ENCODE measurements at regions not wholly inside any gene's neighbourhood (a gene's known extent, or its start where the extent isn't known, plus 50 kb on each side); places are given as distances from the start of the nearest gene placed in this dataset.

DNA sequence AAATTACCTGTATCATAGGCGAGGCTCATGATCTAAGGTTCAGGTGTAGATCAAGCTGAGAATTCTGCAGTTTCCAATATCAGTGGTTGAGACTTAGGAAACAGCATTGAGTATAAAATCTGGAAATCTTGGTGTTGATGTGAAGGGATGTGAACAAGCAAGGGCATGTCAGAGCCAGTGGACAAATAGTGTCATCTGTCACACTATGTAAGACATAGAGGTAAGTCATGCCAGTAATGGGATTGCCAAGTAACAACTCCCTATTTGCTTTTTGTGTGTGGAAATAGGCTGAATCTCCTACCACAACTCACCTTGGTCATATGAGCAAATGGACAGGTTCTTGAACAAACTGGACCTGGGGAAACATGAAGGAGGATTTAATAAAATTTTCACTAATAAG, 334.5 kb upstream of the EMCN start:
- FAIRE-seq (no peak), DNase-seq (ENCODE audit: low spot score in 2 of 2) (no peak)

DNA sequence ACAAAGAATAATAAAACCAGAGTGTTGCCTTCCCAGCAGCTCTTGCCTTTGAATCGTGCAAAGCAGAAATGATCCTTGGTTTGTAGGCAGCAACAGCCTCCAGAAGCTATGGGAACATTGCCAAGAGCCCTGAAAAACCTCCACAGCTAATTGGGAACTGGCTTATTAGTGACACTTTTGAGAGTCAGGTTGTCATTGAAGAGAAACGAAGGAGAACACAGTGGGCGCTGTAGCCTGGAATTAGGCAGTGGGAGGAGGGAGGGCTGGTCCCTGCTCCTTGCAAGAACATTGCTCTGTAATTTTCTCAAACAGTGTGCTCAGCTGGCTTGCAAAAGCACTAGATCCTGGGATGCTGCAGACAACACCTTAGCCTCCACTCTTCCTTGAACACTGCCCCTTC, 331.5 kb upstream of the EMCN start:
- DNase-seq (ENCODE audit: low spot score in 2 of 2) = no peak

DNA sequence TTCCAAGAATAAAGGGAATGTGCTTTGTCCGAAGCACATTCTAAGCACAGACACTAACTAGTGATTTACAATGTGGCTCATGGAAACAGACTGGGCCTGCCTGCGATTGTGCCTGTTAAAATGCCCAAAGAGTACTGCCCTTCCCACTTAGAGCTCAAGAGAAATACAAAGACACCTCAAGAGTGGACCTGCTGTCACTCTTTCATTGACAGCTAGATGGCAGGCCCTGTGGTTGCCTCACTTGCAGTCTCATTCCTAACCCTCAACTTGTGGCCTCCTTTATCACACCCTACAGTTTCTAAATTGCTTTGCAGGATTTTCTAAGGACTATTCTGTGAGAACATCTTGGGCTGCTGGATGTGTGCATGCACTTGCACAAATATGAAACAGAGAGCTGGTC, 331.0 kb upstream of the EMCN start:
- DNase-seq (ENCODE audit: low spot score in 2 of 2) (no peak), FAIRE-seq (no peak)

More for the DNA sequence above, 331.5 kb upstream of the EMCN start:
- no peak for FAIRE-seq

DNA sequence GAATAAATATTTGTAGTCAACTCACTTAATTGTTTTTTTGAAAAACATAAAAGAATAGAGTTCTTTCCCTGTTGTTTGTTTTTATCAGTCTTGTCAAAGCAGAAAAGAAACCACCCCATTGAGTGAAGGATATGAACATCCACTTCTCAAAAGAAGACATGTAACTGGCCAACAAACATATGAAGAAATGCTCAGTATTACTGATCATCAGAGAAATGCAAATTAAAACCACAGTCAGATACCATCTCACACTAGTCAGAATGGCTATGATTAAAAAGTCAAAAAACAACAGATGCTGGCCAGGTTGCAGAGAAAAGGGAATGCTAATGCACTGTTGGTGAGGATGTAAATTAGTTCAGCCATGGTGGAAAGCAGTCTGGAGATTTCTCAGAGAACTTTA, 326.1 kb upstream of the EMCN start:
- FAIRE-seq (no peak), DNase-seq (ENCODE audit: low spot score in 2 of 2) (no peak)

DNA sequence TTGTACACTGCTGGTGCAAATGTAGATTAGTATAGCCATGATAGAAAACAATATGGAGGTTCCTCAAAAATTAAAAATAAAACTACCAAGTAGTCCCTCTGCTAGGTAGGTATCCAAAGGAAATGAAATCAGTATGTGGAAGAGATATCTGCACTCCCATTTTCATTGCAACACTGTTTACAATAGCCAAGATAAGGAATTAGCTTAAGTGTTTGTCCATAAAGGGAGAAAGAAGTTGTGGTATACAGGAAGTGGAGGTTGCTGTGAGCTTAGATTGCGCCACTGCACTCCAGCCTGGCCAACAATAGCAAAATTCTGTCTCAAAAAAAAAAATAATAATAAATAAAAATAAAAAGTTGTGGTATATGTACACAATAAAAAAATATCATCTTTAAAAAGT, 325.0 kb upstream of the EMCN start:
- DNase-seq (ENCODE audit: low spot score in 2 of 2) (no peak), FAIRE-seq (no peak)

DNA sequence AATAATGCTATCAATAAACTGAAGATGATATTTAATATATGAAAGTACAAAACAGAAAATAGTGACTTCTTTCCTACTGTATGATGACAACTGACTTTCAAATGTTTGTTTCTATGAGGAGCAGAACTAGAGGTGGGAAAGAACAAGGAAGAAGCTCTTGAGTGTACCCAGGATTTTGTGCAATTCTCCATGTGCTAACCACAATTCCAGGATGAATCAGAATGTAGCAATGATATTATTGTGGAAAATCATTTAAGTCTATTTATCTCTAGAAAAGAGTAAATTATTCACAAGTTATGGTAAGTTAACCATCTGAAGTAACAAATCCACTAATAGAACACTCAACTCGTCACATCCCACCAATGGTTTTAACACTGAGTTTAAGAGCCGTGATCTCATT, 324.1 kb upstream of the EMCN start:
- DNase-seq (ENCODE audit: low spot score in 2 of 2) (no peak), FAIRE-seq (no peak)

DNA sequence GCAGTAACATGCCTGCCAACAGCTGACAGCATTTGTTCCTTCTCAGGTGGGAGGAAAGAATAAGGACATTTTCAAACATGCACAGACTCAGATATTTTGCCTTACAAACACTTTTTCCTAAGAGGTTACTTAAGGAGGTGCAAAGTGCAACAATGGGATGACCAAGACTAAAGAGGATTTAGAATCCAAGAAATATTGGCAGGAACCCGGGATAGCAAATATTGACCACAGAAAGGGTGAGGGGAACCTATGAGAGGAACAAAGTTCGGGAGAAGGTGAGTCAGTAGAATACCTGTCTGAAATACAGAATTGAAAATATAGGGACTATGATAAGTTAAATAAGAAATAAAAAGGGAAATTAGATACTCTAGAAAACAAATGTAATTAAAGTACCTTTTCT, 321.9 kb upstream of the EMCN start:
- no peak for FAIRE-seq
- no peak for DNase-seq (ENCODE audit: low spot score in 2 of 2)

DNA sequence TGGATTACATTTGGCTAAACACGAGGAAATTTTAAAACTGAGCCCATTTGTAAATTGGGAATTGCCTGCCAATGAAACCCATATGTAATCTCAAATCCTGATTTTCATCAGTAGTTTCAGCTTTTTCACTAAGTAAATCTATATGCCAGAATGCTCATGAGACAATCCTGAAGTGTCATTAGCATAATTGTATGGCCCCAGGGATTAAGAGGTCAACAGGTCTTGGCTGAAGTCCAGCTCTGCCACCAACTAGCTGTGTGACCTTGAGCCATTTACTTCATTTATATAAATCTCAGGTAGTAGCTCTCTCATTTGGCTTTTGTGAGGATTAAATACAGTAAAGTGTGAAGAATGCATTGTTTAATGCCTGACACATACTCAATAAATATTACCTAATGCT, 320.5 kb upstream of the EMCN start:
- FAIRE-seq = no peak
- no peak for DNase-seq (ENCODE audit: low spot score in 2 of 2)

DNA sequence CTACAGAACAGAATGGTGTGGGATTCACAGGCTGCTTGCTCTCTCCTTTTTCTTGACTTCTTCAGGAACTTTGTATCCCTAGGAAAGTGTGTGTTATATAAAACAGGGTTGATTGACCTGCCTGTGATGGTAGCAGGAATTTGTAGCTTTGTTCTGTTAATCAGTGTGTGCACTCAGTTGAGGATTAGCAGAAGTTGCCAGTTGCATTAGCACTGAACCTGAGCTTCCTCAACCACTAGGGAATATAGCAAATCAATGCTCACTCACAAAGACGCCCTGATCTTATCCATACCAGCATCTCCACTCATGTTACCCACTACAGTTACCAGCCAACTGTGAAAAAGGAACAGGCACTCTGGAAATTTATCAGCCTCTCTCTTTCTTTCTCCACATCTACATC, 319.1 kb upstream of the EMCN start:
- FAIRE-seq (no peak), DNase-seq (ENCODE audit: low spot score in 2 of 2) (no peak)

DNA sequence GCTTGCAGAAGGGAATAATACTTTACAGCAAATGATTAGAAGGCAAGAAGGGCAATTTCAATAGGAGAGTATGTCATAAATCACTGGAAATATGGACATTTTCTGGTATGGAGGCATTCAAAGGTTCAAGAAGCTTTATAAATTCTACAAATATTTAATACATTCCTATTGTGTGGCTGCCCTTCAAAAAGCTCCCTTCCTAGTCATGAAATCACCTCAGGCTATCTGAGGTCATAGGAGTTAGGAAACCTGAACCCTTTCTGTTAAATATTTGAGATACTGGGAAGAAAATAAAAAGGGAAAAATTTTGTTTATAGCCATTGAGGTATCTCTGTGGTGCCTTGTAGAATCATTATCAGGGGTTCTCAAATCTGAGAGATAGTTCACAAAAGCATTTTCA, 316.8 kb upstream of the EMCN start:
- no peak for DNase-seq (ENCODE audit: low spot score in 2 of 2)
- no peak for FAIRE-seq

DNA sequence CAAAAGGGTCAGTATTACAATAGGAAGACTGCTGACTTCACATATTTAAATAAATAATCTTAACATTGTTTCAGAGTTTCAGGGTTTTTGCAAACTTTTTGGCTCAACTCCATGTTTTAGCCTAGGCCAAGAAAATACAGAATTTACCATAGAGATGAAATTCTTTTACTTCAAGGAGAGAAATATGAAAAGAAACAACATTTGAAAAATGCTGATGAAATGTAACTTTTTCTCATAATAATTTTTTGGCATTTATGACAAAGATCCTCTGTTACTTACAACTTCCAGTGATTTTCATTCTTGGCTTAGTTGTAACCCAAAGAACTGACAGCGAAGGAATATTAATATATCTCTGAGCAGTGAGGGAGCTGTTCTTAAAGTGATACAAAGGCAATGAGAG, 316.1 kb upstream of the EMCN start:
- no peak for FAIRE-seq
- DNase-seq (ENCODE audit: low spot score in 2 of 2) = no peak

DNA sequence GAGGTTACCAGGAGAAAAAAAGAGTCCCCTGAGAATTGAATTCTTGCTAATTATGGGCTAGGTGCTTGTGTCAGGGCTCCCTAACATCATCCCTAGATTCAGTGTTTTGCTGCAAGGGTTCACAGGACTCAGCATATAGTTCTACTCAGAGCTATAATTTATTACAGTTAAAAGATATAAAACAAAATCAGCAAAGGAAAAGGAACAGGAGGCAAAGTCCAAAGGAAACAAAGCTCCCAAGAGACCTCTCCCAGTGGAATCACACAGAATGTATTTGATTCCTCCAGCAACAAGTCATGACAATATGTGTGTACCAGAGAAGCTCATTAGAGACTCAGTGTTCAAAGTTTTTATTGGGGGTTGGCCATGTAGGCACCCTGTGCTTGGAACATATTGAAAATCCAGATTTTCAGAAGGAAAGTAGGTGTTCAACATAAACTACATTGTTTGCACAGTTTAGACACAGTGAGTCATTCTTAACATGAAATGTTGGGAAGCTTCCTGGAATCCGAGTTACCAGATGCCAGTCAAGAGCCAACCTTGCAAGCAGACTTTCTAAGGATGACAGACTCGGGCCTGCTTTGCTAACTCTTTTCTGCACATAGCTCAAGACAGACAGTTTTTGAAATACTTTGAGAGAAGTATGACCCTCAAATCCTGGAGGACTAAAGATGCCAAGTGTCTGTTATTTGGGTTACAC, 311.3 kb upstream of the EMCN start:
- FAIRE-seq = no peak
- no peak for DNase-seq (ENCODE audit: low spot score in 2 of 2)

DNA sequence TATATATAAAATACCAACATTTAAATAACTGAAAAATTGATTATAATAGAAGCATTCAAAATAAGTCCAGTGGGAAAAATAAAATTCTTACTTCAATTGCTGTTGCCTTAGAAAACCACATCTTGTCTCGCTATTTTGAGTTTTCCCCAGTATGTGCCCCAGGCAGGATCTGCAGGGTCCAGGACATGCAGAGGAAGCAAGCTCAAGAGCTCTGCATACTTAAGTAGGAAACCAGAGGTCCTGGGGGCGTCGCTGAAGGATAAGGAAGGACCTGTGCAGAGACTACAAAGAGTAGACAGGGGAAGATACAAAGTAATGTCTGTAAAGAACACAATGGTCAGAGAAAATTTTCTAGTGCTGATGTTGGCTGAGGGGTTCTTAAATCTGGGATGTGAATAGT, 310.5 kb upstream of the EMCN start:
- FAIRE-seq = no peak
- no peak for DNase-seq (ENCODE audit: low spot score in 2 of 2)

DNA sequence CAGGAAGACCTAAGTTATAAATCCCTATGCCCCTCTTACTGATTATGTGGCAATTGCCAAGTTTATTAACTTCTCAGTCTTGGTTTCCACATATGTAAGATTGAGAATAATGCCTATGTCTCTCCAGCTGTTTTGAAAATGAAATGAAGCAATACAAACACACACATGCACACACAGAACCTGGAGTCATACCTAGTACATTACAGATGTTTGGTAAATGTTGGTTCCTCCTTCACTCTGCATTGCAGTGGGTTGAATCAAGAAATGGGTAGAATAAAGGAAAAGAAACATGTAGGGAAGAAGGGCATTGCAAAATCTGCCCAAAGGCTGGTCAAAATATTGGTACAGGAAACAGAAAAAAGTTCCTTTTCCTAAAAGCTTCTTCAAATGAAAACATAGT, 309.9 kb upstream of the EMCN start:
- DNase-seq (ENCODE audit: low spot score in 2 of 2) = no peak

DNA sequence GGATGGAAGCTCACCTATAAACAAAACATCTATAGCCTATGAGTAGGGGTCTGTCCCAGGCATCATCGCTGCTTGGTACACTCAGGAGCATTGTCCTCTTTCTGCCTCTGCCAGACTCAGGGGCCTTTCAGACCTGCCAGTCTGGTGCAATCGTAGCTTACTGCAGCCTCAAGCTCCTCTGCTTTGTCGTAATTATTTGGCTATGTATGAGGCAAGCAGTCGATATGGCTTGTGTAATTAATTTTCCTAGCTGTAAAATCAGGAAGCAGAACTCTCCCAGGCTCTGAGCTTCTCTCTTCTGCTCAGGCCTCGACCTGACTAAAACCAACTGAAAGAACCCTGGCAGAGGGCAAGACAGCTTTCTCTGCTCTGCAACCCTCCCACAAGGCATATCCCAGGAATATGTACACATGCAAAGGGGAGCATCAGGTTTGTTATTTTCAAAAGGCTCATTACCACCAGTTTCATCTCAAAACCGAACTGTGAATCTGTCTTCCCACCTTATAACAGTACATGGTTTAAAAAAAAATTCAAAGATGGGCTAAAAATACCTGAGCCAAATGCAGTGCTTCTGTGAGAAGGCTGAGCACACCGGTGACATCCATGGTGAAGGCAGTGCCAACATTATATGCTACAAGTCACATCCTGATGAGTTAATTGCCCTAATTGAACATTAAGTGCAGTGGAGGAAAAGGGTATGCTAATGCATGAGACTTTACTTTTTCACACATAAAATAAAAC, 309.2 kb upstream of the EMCN start:
- no peak for FAIRE-seq
- no peak for DNase-seq (ENCODE audit: low spot score in 2 of 2)

More for the DNA sequence above, 309.9 kb upstream of the EMCN start:
- no peak for FAIRE-seq

DNA sequence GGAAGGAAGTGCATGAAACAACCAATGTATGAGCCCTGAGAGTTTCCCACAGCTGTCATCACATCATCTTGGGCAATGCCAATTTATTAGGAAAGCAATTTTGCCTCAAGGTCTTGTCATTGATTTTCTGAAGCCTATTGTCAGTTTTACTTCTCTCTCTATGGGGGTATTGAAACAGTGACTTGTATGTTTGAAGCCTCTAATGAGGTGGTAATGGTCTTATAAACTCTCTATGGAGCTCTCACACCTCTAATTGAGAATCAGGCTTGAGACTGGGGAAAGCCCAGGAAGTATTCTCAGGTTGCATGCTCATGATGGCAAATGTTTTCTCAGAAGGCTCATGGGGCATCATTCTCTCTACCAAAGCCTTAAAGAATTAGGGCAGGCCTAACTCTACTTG, 308.2 kb upstream of the EMCN start:
- no peak for FAIRE-seq

DNA sequence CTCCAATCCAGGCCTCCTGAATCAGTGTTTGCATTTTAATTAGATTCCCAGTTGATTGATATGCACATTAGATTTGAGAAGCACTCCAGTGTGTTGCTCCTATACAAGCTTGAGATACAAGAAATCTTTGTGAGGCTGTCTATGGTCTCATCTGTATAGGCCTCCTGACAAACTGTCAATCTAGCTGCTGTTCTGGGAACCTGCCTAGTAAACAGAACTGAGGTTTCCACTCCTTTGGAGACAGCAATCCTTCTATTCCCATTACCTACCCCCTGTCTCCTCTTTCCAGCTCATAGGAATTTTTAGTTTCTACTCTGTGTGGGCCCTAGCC, 306.1 kb upstream of the EMCN start:
- FAIRE-seq = no peak
- DNase-seq (ENCODE audit: low spot score in 2 of 2) = no peak

More for the DNA sequence above, 308.2 kb upstream of the EMCN start:
- no peak for DNase-seq (ENCODE audit: low spot score in 2 of 2)

DNA sequence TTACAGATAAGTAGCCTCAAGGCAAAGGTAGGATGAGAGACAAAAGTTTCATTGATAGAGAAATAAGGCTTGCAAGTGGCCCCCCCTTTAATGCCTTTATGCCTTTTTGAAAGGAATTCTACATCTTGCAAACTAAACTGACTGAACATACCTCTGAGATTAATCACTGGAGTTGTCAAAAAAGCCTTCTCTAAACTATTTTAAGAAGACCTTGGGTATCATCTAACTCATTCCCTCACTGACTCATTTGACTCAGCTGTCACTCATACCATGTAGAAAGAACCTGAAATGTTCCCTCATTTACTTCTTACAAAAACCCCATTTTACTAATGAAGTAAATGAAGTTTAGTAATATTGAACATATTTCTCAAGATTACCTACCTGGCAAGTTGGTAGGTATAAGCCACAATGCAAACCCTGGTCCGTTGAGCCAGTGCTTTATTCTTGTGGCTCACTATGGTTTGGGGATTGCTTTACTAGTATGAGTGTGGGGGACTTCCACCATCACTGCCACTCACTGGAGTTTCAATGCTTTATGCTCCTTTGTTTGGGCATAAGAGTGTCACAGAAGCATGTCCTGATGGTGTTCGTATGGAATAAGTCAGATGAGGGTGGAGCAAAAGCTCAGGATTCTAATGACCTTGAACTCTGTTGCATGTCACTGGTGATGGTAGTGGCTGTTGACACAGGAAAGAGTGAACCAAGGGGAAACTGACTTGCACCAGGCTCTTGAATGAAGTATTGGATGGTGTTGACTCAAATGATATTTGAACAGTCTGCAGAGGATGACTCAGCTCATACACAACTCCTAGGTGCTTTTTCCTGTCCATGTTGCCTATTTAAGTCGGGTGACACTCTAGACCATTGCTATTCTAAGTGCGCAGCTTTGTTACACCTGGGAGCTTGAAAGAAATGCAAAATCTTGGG, 305.5 kb upstream of the EMCN start:
- FAIRE-seq (no peak), DNase-seq (ENCODE audit: low spot score in 2 of 2) (no peak)

DNA sequence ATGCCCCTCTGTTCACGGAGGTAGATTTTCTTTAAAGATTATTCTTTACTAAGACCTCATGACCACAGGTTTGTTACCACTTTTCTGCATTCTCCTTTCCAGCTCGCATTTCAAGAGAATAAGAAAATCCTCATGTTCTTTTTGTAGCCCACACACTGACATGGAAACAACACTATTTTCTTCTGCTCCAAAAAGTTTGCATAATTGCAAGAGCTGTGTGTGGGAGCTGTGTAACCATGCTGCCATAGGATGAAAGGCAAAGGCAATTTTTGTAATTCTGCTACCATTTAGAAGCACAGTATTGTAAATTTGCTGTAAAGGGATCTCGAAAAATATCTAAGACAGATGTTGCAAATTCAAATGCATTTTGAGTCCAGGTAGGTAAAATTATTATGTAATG, 302.4 kb upstream of the EMCN start:
- FAIRE-seq = no peak

DNA sequence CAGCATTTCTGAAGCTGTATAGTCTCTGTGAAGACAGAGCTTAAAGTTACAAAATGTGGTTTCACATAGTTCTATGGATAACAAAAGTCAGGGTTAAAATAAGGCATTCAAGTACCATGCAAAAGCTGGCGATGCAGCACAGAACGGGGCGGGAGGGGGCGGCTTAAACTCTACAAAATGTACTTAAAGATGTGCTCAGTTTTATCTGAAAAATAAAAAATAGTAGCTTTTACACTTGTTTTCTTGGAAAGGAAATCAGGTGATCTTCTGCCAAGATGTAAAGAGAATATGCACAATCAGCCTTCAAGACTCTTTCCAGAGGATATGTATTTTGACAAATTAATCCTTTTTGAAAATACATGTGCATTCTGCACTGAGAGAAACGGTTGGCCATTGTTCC, 301.7 kb upstream of the EMCN start:
- FAIRE-seq (no peak), DNase-seq (ENCODE audit: low spot score in 2 of 2) (no peak)

More for the DNA sequence above, 302.4 kb upstream of the EMCN start:
- no peak for DNase-seq (ENCODE audit: low spot score in 2 of 2)

DNA sequence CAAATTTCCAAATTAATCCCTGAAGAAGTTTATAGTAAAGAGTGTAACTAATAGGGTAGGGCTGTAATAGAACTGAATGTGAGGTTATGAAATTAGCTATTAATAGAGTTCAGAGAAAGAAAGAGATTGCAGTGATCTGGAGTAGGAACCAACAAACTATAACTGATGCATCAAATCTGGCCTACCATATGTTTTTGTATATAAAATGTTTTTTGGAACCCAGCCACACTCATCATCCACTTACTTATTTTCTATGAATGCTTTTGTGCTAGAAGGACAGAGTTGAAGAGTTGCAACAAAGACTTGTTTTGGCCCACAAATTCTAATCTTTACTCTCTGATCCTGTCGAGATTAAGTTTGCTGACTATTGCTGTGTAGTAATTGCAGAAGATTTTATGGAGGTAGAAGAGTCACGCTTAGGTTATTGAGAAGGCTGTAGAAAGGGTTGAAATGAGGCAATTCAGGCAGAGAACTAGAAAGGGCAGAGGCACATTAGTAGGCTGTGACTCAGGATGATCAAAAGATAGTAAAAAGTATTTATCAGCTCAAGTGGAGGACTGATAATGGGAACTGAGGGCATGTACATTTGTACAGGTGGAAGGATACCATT, 298.7 kb upstream of the EMCN start:
- FAIRE-seq (no peak), DNase-seq (ENCODE audit: low spot score in 2 of 2) (no peak)
